Stimulated activated CD4-positive, alpha-beta T cell treated with anti-CD3 and anti-CD28 coated beads, Interleukin-2, amount 100 ng/mL, for 48 hours (primary cell): ENCODE measurements at regions not wholly inside any gene's neighbourhood (a gene's known extent, or its start where the extent isn't known, plus 50 kb on each side); places are given as distances from the start of the nearest gene placed in this dataset.
"Not testable (repeated sequence)": the region's sequence is repeated elsewhere in the genome, so short reads cannot be mapped to it uniquely, and the experiment has no call there.

Experiments used
- DNase-seq, 2 donors: peaks; one replicate each; pipeline ENCODE4 v3.0.0-alpha.2; 2020

DNA sequence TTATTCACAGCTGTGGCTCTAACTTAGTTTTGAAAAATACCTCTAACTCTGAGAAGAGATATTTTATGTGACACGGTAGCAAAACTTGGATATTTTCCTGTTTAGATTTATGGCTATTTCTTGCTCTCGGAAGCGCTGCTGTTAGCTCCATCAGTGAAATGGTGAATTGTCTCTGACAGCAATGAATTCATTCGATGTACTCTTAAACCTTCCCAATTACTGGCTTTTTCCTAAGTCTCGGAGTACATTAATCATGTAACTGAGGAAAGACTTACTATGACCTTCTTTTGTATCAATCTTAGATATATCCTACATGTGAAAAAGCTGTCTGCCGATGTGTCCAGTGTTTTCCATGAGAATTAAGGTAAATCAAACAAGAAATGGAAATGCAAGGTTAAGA, 613.0 kb downstream of the KIF4B start:
- no peak for DNase-seq

DNA sequence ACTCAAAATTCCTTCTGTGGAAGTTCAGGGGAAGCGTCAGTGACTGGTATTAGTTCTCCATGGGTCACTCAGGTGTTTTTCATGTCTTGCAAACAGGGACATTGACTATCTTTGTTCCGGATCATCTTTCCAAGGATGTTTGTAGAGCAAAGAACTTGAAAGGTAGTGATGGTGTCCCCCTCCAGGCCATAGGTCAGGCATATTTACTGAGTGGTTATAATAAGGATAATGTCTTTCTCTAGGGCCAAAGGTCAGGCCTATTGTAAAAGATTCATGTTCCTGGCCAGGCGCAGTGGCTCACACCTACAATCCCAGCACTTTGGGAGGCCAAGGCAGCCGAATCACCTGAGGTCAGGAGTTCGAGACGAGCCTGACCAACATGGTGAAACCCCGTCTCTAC, 614.8 kb downstream of the KIF4B start:
- DNase-seq, result no peak

DNA sequence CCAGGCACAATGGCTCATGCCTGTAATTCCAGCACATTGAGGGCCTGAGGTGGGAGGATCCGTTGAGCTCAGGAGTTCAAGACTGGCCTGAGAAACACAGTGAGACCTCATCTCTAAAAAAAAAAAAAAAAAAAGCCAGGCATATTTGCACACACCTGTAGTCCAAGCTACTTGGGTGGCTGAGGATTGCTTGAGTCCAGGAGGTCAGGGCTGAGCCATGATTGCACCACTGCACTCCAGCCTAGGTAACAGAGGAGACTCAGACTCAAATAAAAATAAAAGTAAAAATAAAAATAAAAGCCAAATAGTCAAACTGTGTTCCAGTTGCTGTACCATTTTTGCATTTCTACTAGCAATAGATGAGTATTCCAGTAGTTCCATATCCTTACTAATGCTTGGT, 616.0 kb downstream of the KIF4B start:
- no peak for DNase-seq

DNA sequence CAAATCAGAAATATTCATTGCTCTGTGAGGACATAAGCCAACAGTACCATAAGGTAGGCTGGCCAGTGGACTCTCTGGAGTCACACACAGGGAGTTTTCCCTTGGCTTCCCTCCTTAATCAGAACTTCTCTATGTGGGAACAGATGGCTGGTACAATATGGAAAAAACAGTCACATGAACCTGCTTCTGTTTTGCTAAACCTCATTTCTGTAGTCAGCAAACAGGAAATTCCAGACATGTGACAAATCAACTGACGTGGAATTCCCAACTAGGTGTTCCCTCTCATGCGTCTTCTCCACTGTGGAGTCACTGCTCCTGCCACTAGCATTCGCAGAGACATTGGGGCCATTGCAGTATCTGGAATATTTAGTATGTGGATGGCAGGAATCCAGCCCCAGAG, 617.6 kb downstream of the KIF4B start:
- no peak for DNase-seq

DNA sequence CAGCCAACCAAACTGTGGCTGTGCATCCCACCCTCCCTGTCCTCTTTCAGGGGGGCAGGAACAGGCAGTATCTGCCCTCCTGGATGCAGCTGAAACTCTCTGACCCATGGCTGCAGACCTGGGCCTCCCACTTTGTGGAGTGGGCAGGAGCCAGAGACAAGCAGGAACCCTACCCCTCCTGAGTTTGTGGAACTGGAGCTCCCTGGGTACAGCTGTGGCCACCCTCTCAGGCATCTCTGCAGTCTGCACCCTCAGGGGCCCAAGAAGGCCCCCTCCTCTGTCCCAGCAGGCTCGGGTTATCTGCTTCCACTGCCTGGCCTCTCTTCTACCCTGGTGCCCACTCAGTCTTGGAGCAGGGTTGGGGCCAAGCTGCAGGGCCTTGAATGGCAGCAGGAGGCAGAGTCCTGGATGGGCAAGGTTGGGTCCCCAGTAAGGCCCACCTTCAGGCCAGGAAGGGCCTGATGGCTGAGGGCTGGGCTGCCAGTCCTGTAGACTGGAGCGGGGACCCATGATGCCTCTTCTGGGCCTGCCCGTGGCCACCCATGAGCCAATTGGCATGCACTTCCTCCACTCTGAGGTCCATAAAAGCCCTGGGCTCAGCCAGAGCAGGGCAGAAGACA, 619.9 kb downstream of the KIF4B start:
- no peak for DNase-seq

DNA sequence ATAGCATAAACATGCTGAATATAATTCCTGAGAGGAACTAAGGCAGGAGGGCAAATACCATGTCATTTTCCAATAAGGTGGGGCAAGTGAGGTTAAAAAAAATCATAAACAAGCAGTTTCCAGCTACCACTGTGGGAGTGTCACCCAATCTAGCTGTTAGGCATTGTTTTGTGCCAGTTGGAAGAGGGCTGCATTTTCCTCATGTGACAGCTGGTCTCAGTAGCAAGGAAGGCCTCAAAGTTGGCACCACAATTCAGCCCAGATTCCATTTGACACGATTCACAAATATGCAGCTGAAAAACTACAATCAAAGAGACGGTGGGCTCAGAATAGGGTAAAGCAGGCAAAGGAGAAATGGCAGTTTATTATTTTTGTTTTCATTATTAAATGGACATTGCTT, 636.1 kb downstream of the KIF4B start:
- DNase-seq, result no peak

DNA sequence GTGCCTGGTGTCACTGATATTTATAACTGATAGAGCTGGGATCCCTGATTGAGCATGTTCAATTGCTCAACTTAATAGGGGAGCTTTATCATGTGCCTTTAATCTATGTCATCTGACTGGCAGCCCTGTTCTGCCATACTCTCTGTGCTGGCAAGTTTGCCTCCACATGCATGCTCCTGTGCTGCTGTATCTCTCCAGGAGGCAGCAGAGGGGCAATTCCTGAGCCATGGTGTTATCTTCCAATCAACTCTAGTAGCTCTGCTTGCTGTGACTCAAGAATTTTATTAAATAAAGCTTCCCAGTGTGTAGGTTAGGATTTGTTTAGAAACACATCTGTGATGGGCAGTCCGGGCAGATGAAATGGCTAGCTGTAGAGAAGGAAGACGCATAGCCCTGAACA, 642.0 kb downstream of the KIF4B start:
- no peak for DNase-seq

DNA sequence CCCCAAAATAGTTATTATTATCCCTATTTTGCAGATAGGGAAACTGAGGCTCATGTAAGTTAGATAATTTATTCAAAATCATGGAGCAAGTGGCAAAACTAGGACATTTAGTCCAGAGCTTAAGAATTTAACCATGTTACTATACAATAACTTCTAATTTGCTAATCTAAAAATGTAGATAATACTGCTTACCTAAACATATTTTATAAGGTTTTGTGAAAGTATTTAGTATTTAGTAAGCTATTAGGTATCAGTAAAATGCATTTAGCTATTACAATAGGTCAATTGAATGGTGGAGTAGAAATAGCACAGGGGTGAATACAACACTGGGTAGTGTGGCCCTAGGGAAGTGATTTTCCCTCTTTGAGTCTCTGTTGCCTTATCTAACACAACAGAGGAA, 648.3 kb downstream of the KIF4B start:
- no peak for DNase-seq

DNA sequence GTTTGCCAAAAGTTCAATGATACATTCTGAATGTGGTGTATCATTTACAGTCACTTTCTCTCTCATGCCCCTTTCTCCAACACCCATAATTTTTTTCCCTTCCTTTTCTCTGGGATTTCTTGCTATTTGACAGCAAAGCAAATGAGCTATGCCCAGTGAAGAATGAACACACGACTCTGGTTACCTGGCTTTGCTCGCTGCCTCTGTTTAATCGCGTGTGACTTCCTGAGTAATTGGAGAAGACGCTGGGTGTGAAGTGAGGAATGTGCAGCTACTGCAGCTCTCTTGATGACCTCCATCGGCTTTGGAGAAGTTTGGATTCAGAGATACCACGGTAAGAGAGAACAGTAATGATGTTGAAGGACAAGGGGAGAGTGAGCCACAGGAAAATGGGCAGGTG, 651.8 kb downstream of the KIF4B start:
- no peak for DNase-seq

DNA sequence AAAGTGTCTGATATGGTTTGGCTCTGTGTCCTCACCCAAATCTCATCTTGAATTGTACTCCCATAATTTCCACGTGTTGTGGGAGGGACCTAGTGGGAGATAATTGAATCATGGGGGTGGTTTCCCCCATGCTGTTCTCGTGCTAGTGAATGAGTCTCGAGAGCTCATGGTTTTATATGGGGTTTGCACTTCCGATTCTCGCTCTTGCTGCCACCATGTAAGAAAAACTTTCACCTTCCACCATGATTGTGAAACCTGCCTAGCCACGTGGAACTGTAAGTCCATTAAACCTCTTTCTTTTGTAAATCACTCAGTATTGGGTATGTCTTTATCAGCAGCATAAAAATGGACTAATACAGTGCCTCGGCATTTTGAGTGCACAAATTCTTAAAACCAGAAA, 655.0 kb upstream of the SGCD start:
- DNase-seq, result not testable (repeated sequence)

DNA sequence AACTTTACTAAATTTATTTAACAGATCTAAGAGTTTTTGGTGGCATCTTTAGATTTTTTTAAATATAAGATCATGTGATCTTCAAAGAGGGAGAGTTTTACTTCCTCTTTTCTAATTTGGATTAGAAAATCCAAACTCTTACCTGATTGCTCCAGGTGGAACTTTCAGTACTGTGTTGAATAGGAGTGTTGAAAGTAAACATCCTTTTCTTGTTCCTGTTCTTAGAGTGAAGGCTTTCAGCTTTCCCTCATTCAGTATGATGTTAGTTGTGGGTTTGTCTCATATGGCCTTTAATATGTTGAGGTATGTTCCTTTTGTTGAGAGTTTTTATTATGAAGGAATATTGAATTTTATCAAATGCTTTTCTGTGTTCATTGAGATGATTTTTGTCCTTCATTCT, 650.0 kb upstream of the SGCD start:
- no peak for DNase-seq

DNA sequence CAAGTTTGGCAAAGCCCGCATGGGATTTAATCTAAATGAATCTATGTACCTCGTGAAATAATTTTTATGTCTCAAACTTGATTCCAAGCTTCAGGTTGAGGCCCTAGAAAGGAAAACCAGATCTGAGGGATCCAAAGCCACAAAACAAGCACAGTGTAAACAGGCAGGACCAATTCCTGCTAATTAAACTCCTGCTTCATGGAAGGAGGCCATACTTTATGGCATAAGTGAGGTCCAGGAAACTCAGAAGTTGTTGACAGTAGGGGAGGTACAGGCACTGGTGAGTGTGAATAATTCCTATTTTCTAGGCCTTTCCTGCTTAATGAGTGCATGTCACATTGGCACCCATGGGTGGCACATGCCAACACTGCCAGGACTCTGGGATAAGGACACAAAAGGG, 648.6 kb upstream of the SGCD start:
- DNase-seq, result no peak

DNA sequence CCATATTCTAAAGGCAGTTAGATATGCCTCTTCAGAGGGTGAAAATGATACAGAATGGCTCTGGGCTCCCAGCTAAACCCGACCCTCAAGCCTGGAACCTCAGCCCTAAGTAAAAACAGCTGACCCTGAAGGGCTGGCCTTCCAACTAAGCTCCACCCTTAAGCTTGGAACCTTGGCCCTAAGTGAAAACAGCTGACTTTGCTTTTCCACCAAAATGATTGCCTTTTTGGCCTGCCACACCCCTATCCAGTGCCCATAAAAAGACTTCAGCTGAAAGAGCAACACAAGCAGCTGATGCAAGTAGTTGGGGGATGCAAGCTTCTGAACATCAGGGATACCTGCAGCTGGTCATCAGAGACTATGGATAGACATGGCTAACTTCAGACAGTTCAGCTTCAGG, 647.4 kb upstream of the SGCD start:
- no peak for DNase-seq

DNA sequence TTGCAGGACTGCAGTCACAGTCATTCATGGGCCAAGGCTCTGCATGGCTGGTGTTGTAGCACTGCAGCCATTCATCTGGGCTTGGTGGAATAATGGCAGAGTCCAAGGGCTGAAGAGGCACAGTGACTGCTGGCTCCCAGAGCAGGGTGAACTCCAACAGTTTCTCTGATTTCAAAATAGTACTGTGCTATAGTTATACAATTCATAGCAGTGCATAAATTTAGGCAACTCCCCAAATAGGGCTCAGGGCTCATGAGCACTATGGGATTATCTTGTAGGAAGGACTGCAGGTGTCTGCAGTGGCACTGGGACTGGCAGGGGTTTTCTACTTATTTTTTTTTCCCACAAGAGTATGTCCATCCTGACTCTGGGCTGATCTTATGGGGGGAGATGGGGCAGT, 642.5 kb upstream of the SGCD start:
- no peak for DNase-seq

DNA sequence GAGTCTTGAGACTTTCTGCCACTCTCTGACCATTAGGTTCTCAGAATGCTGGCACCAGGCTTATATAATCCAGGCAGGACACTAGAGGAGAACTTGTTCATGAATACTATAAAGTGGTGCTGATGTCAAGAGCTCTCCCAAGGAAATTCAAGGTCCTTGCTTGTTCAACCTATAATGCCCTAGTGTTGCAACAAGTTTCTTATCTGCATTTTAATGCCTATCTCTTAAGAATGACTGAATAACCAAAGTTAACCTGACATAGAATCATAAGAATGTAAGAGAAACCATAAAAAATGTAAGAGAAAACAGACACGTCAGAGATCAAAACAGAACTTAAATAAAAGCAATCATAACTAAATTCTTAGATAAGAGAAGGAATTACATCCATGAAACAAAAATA, 640.8 kb upstream of the SGCD start:
- no peak for DNase-seq

DNA sequence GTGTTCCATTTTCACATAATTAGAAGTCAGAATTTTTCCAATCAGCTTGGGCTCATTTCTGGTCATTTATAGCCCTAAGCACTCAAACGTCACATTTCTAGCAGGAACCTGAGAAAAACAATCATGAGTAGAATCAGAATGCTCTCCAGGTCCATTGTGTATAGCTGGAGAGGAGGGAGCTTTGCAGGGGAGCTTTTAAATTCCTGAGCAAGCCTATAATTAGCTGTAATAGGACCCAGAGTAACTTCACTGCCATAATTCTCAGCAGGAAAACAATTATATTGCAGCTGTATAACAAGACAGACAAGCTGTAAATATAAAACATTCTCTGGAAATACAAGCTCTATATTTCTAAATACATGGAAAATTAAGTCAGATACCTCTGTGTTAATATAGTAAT, 637.6 kb upstream of the SGCD start:
- no peak for DNase-seq

DNA sequence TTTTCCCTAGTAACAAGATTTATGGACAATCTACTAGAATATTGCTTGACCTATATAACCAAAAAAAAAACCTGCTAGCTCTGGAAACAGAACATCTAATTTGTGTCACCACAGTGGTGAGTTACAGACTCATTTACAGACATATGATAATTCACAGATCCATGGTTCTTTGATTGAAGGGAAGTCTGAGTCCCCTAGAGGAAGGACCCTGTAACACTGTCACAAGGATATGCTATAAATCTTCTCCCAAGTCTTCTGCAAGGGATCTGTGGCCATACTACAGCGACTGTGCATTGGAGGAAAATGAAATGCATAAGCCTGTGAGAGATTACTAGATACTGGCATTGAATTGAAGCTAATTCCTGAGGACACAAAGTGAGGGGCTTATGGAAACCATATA, 630.6 kb upstream of the SGCD start:
- no peak for DNase-seq

DNA sequence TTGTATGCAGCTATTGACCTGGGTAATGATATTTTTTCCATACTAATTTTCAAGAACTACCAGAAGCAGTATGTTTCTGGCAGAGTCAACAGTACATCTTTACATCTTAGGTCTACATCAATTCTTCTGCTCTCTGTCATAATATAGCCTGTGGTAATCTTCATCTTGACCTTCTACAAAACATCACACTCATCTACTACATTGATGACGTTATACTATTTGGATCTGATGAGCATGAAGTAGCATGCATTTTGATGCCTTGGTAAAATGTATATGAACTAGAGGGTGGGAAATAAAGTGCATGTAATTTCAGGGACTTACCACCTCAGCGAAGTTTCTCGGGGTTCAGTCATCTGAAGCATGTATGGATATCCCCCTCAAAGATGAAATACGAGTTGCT, 629.7 kb upstream of the SGCD start:
- no peak for DNase-seq

DNA sequence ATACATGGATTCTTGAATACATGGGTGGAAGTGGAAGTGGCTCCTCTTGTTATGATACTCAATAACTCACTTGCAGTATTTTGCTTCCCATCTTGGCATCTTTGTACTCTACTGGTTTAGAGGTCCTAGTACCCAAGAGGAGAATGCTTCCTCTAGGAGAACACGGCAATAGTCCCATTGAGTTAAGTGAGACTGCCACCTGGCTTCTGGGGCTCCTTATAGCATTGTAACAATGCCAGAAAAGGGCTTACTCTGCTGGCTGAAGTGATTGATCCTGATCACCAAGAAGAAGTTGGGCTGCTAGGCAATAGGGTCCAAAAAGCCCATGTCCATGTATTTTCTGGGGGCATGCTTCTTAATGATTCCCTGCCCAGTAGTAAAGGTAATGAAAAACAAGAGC, 627.6 kb upstream of the SGCD start:
- no peak for DNase-seq

DNA sequence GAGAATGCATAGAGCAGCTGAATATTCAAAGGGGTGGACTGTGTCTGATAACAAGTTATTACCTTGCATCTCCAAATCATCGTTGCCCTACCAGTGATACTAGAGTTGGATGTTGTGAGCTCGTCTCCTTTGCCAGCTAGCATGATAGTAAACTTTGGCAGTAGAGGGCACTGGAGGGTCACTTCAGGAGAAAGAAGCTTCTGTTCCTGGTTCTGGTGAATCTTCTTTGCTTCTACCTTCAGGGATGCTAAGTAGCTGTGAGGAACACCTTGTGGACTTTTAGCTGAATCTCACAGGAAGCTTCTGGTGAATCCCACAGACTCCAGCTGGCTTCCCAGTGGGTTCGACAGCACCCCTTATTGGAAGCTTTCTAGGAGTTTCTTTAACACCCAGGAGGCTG, 626.6 kb upstream of the SGCD start:
- DNase-seq, result no peak

DNA sequence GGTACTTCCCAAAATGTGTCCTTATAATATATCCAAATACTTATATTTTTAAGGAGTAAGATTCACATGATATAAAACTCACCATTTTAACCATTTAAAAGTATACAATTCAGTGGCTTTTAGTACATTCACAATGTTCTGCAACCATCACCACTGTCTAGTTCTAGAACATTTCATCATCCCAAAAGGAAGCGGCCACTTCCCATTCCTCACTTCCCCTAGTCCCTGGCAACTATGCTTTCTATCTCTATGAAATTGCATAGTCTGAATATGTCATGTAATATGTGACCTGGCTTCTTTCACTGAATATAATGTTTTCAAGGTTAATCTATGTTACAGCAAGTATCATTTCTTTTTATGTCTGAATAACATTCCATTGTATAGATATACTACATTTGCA, 615.1 kb upstream of the SGCD start:
- no peak for DNase-seq

DNA sequence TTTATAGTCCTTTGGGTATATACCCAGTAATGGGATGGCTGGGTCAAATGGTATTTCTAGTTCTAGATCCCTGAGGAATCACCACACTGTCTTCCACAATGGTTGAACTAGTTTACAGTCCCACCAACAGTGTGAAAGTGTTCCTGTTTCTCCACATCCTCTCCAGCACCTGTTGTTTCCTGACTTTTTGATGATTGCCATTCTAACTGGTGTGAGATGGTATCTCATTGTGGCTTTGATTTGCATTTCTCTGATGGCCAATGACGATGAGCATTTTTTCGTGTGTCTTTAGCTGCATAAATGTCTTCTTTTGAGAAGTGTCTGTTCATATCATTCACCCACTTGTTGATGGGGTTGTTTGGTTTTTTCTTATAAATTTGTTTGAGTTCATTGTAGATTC, 612.5 kb upstream of the SGCD start:
- DNase-seq, result not testable (repeated sequence)

DNA sequence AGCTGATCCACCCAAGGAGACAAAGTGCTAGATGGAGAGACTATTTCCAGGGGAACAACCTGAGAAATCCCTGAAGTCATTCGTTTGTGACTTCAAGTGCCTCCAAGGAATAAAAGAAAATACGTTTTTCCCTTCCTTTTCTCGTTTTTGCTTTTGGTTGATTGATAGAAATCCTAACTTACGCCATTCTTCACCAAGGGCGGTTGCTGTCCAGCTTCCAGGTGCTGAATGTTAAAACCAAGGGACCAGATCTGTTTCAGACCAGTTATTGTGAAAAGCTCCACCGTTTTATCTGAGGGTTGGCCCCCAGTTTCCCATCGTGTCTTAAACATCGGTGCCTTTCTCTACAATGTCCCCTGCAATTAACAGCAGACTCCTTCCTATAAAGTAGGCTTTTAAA, 600.7 kb upstream of the SGCD start:
- DNase-seq, result no peak

DNA sequence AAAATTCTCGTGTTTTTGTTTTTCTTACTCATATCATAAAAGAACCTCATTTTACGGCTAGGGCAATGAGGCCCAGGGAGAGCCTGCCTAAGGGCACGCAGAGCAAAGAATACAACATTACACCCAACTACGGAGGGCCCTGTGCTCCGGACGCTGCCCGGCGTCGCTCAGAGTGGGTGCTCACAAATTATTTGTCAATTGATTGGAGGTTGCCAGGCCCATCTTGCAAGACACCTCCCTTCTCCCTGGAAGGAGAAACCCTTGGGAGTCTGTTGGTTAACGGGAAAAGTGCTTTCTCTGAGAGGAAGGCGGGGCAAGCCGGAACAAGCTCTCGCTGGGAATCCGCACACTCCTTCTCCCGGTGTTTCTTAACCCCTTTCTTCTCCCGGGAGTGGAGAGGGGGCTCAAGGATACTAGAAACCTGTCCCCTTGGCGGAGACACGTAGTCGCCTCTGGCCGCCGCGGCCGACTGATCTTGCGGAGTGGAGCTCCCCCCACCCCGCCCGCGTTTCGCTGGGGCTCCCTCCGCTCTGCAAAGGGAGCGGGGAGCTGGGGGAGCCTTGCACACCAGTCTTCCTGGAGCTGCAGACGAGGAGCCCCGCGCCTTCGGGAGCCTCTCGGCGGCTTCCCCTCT, 599.3 kb upstream of the SGCD start:
- DNase-seq, result no peak

DNA sequence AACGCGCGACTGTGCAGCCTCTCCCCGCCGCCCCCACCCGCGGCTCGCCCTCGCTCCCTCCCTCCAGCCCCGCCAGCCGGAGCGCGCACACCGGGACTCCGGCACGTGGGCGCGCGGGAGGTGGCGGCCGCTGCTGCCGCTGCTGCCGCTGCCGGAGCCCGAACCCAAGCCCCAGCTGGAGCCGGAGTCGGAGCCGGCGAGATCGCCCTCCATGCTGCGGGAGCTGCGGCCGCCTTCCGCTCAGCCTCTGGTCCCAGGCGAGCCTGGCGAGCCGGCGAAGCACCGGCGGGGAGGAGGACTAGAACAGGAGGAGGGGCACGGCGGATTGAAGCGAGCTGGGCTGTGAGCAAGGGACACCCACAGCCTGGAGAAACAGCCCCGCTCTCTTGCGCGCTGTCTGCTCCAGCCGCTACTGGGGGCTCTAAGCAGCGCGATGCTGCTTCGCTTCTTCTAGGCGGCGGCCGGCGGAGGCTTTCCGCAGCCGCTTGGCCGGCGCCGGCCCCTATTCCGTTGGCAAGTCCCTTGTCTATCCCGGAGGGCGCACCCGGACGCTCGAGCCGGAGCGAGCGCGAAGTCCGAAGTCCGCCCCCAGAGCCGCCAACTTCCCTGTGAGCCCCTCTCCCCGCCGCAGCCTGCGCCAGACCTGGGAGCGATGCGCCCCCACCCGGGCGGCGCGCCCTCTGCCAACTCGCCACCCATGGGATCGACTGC, 598.7 kb upstream of the SGCD start:
- DNase-seq, result no peak
